ENCODE measurements at regions not wholly inside any gene's neighbourhood (a gene's known extent, or its start where the extent isn't known, plus 50 kb on each side); places are given as distances from the start of the nearest gene placed in this dataset.
A peak's percentile ranks its signal among the peaks of the same experiment; 100 is the strongest.

DNA sequence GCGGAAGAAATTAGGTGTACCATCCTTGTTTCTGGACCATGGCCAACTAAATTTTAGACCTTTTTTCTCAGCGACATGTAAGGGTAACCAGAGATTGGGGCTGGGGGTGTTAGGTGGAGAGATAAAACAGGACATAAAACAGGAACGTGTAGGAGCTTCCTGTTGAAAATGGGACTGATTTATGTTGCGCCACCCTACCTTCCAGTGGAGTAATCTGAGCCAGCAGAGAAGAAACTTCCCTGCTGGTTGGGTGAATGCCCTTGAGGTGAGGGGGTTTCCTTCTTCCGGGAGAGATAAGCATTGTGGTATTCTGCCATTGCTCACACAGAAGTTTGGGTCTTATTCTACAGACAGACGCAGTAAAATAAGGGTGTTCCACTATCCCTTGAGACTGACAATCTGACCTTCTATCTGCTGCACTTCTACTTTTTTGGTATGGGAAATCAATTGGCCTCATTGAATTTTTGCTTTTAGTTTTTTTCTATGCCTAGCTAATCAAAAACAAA lies 417.6 kb downstream of the PCNX1 start:
- no peak overlapping the region for H3K4me3 ChIP-seq (ENCODE audit: insufficient read depth, low read depth, low read length)
- DNase-seq (peak; percentile 38), ATAC-seq (ENCODE audit: low read depth) (no peak)
- no peak overlapping the region for H2AK9ac ChIP-seq (replicated peaks; ENCODE audit: low read depth, low read length, poor library complexity)
- H4K91ac ChIP-seq (ENCODE audit: insufficient read depth, low read depth, low read length), result no peak overlapping the region
- no peak overlapping the region for H3K23ac ChIP-seq (ENCODE audit: low read depth, low read length)
- ChIA-PET POLR2A (ENCODE audit: unreplicated experiment) (interaction anchor here (0.5 kb wide), 1 partner anchor 66 kb away, joined by 3 read pairs; no protein-coding TSS in a partner anchor), CTCF (interaction anchor here (1.4 to 1.6 kb wide), 2 partner anchors 35 to 158 kb away, joined by 3 to 4 read pairs; no protein-coding TSS in a partner anchor)
- H3K9me1 ChIP-seq (ENCODE audit: insufficient read depth, low read length), result peaks cover 2% of the 10 kb centered on the region; the same call in 1 of the 2 replicates
- 0 out of 2 replicates have a peak overlapping the region, but pooled peaks have one; percentile 1 for H3K14ac ChIP-seq (replicated peaks; ENCODE audit: low read depth, low read length)
- intact Hi-C loops (cut with micrococcal nuclease), result loop anchor here (5.0 kb wide), 5 partner anchors 47 to 532 kb away; no protein-coding TSS in a partner anchor
- H3K56ac ChIP-seq (ENCODE audit: extremely low read depth, insufficient read depth, low read length), result no peak overlapping the region
- no peak overlapping the region for H2BK15ac ChIP-seq (ENCODE audit: low read depth, low read length)
- H3K27me3 ChIP-seq (ENCODE audit: control insufficient read depth, insufficient read depth, low read length), result no peaks in the 10 kb centered on the region
- H3K4me2 ChIP-seq (ENCODE audit: low read depth, low read length), result peak overlapping the region; percentile 53; the same call in 1 of the 2 replicates
- BruUV-seq (replicated peaks), result no TSS peak
- no peak overlapping the region for H3K9ac ChIP-seq (ENCODE audit: low read depth, low read length)
- no peak overlapping the region for H2AFZ ChIP-seq (replicated peaks; ENCODE audit: low read length, poor library complexity)
- no peak overlapping the region for H3K4ac ChIP-seq (ENCODE audit: low read depth, low read length)
- H3K79me1 ChIP-seq (ENCODE audit: low read depth in 1 of 2, low read length in 2 of 2), result peaks cover 13 to 48% of the 10 kb centered on the region in 2 experiments
- H2BK5ac ChIP-seq (ENCODE audit: low read depth, low read length, poor library complexity, severe bottlenecking), result no peak overlapping the region
- H2BK120ac ChIP-seq (ENCODE audit: low read depth, low read length), result no peak overlapping the region
- H2BK20ac ChIP-seq (ENCODE audit: low read depth, low read length), result no peak overlapping the region
- TF ChIP-seq RCOR1 (IDR thresholded peaks at IDR 0.05; ENCODE audit: insufficient replicate concordance, low read length) (no peak), MAFK (IDR thresholded peaks at IDR 0.05; ENCODE audit: low read depth, low read length) (no peak), CEBPB (IDR thresholded peaks at IDR 0.05; ENCODE audit: low read depth, low read length) (peak; percentile 59), RFX5 (IDR thresholded peaks at IDR 0.05; ENCODE audit: low read depth, low read length) (no peak), RAD21 (IDR thresholded peaks at IDR 0.05; ENCODE audit: low read length) (no peak), POLR2A (IDR thresholded peaks at IDR 0.05; ENCODE audit: low read depth, low read length) (no peak), MAZ (IDR thresholded peaks at IDR 0.05; ENCODE audit: borderline replicate concordance, low read depth, low read length) (no peak)
- TF ChIP-seq, protein P1, sequence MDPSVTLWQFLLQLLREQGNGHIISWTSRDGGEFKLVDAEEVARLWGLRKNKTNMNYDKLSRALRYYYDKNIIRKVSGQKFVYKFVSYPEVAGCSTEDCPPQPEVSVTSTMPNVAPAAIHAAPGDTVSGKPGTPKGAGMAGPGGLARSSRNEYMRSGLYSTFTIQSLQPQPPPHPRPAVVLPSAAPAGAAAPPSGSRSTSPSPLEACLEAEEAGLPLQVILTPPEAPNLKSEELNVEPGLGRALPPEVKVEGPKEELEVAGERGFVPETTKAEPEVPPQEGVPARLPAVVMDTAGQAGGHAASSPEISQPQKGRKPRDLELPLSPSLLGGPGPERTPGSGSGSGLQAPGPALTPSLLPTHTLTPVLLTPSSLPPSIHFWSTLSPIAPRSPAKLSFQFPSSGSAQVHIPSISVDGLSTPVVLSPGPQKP (IDR thresholded peaks at IDR 0.05; ENCODE audit: borderline replicate concordance, low read depth, low read length), result no peak
- TF ChIP-seq, protein P2, sequence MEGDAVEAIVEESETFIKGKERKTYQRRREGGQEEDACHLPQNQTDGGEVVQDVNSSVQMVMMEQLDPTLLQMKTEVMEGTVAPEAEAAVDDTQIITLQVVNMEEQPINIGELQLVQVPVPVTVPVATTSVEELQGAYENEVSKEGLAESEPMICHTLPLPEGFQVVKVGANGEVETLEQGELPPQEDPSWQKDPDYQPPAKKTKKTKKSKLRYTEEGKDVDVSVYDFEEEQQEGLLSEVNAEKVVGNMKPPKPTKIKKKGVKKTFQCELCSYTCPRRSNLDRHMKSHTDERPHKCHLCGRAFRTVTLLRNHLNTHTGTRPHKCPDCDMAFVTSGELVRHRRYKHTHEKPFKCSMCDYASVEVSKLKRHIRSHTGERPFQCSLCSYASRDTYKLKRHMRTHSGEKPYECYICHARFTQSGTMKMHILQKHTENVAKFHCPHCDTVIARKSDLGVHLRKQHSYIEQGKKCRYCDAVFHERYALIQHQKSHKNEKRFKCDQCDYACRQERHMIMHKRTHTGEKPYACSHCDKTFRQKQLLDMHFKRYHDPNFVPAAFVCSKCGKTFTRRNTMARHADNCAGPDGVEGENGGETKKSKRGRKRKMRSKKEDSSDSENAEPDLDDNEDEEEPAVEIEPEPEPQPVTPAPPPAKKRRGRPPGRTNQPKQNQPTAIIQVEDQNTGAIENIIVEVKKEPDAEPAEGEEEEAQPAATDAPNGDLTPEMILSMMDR (conservative IDR thresholded peaks at IDR 0.05; ENCODE audit: low read depth, low read length), result no peak
- H2AK5ac ChIP-seq (ENCODE audit: low read depth, low read length), result no peak overlapping the region
- no peaks in the 10 kb centered on the region for H3K36me3 ChIP-seq (ENCODE audit: control insufficient read depth, insufficient read depth, low read length)
- no peak overlapping the region for H4K5ac ChIP-seq (ENCODE audit: low read depth, low read length)
- 0 out of 4 replicates have a peak overlapping the region, but pooled peaks of 1 of the 2 experiments have one; percentile 19 for H4K8ac ChIP-seq (ENCODE audit: low read depth in 2 of 2, low read length in 2 of 2)
- peaks cover 8% of the 10 kb centered on the region for H3K4me1 ChIP-seq (ENCODE audit: control insufficient read depth, insufficient read depth, low read length)
- H3K9me3 ChIP-seq (ENCODE audit: control insufficient read depth, insufficient read depth, low read length), result no peaks in the 10 kb centered on the region
- no peak overlapping the region for H3K18ac ChIP-seq (ENCODE audit: low read depth, low read length)
- in situ Hi-C loops (cut with MboI; ENCODE audit: low sequenced_read_pairs), result no loop called here
- no peak overlapping the region for H3K27ac ChIP-seq (ENCODE audit: insufficient read depth, low read length)
- 20% methylated on average over 1 of the region's 6 CpGs; no CpG with 5 or more reads in 1 of the 2 experiments for WGBS, 2 experiments (ENCODE audit: extremely low coverage in 2 of 2, insufficient read length in 1 of 2)
- dilution Hi-C loops (cut with HindIII; ENCODE audit: low sequenced_read_pairs, unreplicated experiment), result no loop called here
- H4K20me1 ChIP-seq (ENCODE audit: insufficient read depth, low read length), result peaks cover 6% of the 10 kb centered on the region; the same call in 1 of the 2 replicates
